Right lobe of liver (tissue), 6 donors: ENCODE measurements at regions not wholly inside any gene's neighbourhood (a gene's known extent, or its start where the extent isn't known, plus 50 kb on each side); places are given as distances from the start of the nearest gene placed in this dataset.

Experiments used
- ATAC-seq, 4 donors: fragments of 200-7000 bp; cut with Tn5 transposase; one replicate each; pipeline ENCODE4 v1.9.1; 2020; ENCODE audit warnings: mild to moderate bottlenecking in 4 of 4, moderate library complexity in 4 of 4
- DNase-seq, 3 donors: peaks; one replicate each; pipeline ENCODE4 v3.0.0-alpha.2; 2020
- H3K27ac ChIP-seq, 3 donors: fragments of 200-600 bp; one replicate each; pipeline ENCODE4 v1.8.0; 2022
- H3K27me3 ChIP-seq, 2 donors: fragments of 200-600 bp; one replicate each; pipeline ENCODE4 v1.8.0; 2022
- H3K36me3 ChIP-seq, 4 donors: fragments of 200-600 bp; sonication (generic) in 1 of 4; one replicate each; pipeline versions ENCODE4 v1.5.1 to v1.8.0; 2017 to 2022; ENCODE audit warnings: control low read depth in 1 of 4
- H3K4me1 ChIP-seq, 4 donors: fragments of 200-600 bp; sonication (generic) in 1 of 4; one replicate each; pipeline versions ENCODE4 v1.5.1 to v1.8.0; 2017 to 2022; ENCODE audit warnings: control low read depth in 1 of 4
- H3K4me3 ChIP-seq, 3 donors: fragments of 200-600 bp; one replicate each; pipeline ENCODE4 v1.8.0; 2022
- H3K9me3 ChIP-seq, 4 donors: fragments of 200-600 bp; sonication (generic) in 1 of 4; one replicate each; pipeline versions ENCODE4 v1.5.1 to v1.8.0; 2017 to 2022; ENCODE audit warnings: control low read depth in 1 of 4
- CTCF ChIP-seq, 4 donors: fragments of 200-600 bp in 3 of 4; fragments of 450-650 bp in 1 of 4; IDR thresholded peaks; one replicate each; pipeline versions ENCODE4 v1.5.1 to v1.8.0; 2016 to 2022; ENCODE audit warnings: antibody characterized with exemption in 4 of 4, mild to moderate bottlenecking in 2 of 4
- POLR2A ChIP-seq: fragments of 450-650 bp; IDR thresholded peaks from one replicate; pipeline ENCODE4 v1.6.1; 2017; ENCODE audit warnings: antibody characterized with exemption, mild to moderate bottlenecking
- WGBS: methylation state at CpG from one replicate; pipeline ENCODE4 v1.1.6; 2018; ENCODE audit warnings: low coverage, low lambda C conversion rate; ENCODE audit not compliant: insufficient coverage; ENCODE audit errors: missing lambda C conversion rate; 5-methylcytosine and 5-hydroxymethylcytosine counted together
- intact Hi-C, 2 donors: fragments of 100-400 bp; cut with DNase I; formaldehyde crosslinking; loops; one replicate each; pipeline versions ENCODE4 v1.11.2 to v1.14.1; 2022
- donor health status: DM: no; HTN: yes; CAD: no.
- donor health status: DM: no; HTN: no; CAD: no.
- donor health status: DM: no; HTN: no; CAD: no.
- donor health status: DM: no; HTN: yes; CAD: no.
- donor health status: DM: no; HTN: yes; CAD: no.

- ATAC-seq (peak in 3 of 4 donors; percentile 27 to 55 (median 30)), DNase-seq (peak in 1 of 3 donors; percentile 53)
- Histone ChIP-seq H3K27me3 (no peaks in the 10 kb centered on the region), H3K9me3 (no peaks in the 10 kb centered on the region), H3K36me3 (no peaks in the 10 kb centered on the region), H3K27ac (no peak overlapping the region), H3K4me1 (no peaks in the 10 kb centered on the region), H3K4me3 (no peak overlapping the region)
- no peak for TF ChIP-seq POLR2A
- TF ChIP-seq CTCF (IDR thresholded peaks at IDR 0.05): peak; percentile 37 to 50 (median 44)
- intact Hi-C loops: no loop called here
- WGBS: 64% methylated on average over 5 of the region's 5 CpGs
These were observed 794.8 kb downstream of the MCTP2 start for GRCh38 chr15:95025924-95026728.

- ATAC-seq (no peak), DNase-seq (no peak)
- no peak overlapping the region for H3K27ac ChIP-seq
- H3K4me1 ChIP-seq: no peaks in the 10 kb centered on the region
- no peaks in the 10 kb centered on the region for H3K27me3 ChIP-seq
- 32% methylated on average over 3 of the region's 3 CpGs for WGBS
- no peaks in the 10 kb centered on the region for H3K9me3 ChIP-seq
- H3K4me3 ChIP-seq: no peak overlapping the region
- intact Hi-C loops: no loop called here
- no peaks in the 10 kb centered on the region for H3K36me3 ChIP-seq
- TF ChIP-seq POLR2A (no peak), CTCF (IDR thresholded peaks at IDR 0.05) (no peak)
These were observed 796.6 kb downstream of the MCTP2 start for GRCh38 chr15:95027981-95028380.

GRCh38 chr15:95032156-95032555 lies 800.8 kb downstream of the MCTP2 start:
- TF ChIP-seq POLR2A (no peak), CTCF (IDR thresholded peaks at IDR 0.05) (no peak)
- Histone ChIP-seq H3K27me3 (no peaks in the 10 kb centered on the region), H3K9me3 (no peaks in the 10 kb centered on the region), H3K27ac (no peak overlapping the region), H3K4me1 (no peaks in the 10 kb centered on the region), H3K36me3 (no peaks in the 10 kb centered on the region), H3K4me3 (no peak overlapping the region)
- WGBS: 74% methylated on average over 2 of the region's 2 CpGs
- intact Hi-C loops: no loop called here
- DNase-seq: no peak
- no peak for ATAC-seq

GRCh38 chr15:95035106-95035505 lies 803.7 kb downstream of the MCTP2 start:
- no peak for ATAC-seq
- Histone ChIP-seq H3K9me3 (no peaks in the 10 kb centered on the region), H3K4me3 (no peak overlapping the region), H3K27me3 (no peaks in the 10 kb centered on the region), H3K4me1 (no peaks in the 10 kb centered on the region), H3K27ac (no peak overlapping the region), H3K36me3 (no peaks in the 10 kb centered on the region)
- no peak for DNase-seq
- intact Hi-C loops: no loop called here
- 58% methylated on average over 3 of the region's 3 CpGs for WGBS
- TF ChIP-seq POLR2A (no peak), CTCF (IDR thresholded peaks at IDR 0.05) (no peak)
